SIG-M5 treated with dmso at 0.1 percent for 504 hours (cell line): ENCODE measurements at regions not wholly inside any gene's neighbourhood (a gene's known extent, or its start where the extent isn't known, plus 50 kb on each side); places are given as distances from the start of the nearest gene placed in this dataset.

Source experiments
- DNase-seq: peaks from one replicate; lab custom pipeline; 2025; ENCODE audit not compliant: unreplicated experiment; lab: John Stamatoyannopoulos, UW

- DNase-seq = no peak
Measured at GRCh38 chr5:169450464-169450863, 133.1 kb upstream of the SPDL1 start.

GRCh38 chr5:169448826-169449225 lies 134.7 kb upstream of the SPDL1 start:
- no peak for DNase-seq

DNA sequence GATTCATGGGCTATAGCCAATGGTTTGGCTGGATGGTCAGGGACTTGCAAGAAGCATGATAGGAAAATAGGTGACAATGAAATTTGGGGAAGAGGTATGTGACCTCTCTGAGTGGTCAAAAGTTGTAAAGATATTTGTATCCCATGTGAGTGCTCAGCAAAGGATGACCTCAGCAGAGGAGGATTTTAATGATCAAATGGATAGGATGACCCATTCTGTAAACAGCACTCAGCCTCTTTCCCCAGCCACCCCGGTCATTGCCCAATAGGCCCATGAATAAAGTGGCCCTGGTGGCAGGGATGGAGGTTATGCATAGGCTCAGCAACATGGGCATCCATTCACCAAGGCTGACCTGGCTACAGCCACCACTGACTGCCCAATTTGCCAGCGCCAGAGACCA lies 138.4 kb upstream of the SPDL1 start:
- DNase-seq = no peak

GRCh38 chr5:169442913-169443784 lies 140.4 kb upstream of the SPDL1 start:
- no peak for DNase-seq

DNA sequence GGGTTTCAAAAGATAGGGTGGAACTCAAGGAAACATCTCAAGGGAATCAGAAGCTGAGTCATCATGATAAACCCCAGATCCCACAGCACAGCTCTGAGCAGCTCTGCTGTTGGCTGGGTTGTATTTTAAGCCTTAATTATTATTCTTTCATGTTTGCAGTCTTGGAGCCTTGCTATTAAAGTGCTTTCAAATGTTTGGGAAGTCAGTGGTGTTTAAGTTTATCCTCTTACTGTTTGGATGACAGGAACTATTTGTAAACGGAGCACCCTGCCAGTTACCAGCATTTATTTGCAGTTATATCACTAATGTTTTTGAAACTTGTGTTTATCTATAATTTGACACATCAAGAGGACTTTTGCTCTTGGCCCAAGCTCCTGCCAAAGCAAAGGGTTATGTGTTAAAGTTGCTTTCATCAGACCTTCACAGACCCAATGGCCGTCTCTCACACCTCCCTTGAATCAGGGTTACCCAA lies 141.1 kb upstream of the SPDL1 start:
- DNase-seq = no peak

DNA sequence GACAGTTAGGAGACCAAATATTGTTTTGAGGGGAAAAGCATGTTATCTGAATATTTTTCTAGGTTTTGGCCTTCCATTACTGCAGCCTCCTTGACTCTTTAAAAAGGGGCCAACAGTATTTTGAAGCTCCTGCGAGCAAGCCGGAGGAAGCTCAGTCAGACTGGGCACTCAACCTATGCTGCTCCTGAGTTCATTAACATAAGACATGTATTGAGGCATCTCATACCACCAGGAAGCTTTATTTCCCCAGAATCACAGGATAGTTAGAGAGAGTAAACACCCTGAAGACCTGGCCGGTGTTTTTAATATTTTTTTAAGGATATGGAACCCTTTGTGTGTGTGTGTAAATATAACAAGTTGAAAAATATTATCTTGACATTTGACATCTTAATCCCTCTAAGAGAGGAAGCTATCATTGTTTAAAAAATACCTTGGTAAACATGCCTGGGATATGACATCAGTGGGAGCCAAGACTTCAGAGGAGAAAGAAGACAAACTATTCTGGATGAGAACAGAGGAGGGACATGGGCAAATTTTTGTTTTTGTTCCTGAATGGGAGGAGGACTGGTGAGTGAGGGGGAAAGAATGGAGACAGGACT lies 139.3 kb upstream of the SLIT3 start:
- no peak for DNase-seq

DNA sequence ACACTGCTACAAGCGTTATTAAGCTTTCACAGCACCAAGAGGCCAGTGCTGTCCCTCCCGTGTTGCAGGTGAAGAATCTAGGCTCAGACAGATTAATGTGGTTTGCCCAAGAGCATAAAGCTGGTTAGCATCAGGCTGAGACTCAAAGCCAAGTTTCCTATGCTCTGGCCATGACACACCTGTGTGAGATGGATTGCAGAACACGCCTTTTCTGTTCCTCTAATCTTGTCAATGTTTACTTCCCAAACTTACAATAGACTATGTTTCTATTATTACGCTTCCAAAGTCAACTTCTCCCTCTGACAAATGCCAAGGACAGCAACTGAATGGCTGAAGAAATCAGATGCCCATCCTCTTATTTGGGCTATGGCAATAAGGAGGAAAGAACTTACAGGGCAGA lies 138.4 kb upstream of the SLIT3 start:
- DNase-seq = no peak

DNA sequence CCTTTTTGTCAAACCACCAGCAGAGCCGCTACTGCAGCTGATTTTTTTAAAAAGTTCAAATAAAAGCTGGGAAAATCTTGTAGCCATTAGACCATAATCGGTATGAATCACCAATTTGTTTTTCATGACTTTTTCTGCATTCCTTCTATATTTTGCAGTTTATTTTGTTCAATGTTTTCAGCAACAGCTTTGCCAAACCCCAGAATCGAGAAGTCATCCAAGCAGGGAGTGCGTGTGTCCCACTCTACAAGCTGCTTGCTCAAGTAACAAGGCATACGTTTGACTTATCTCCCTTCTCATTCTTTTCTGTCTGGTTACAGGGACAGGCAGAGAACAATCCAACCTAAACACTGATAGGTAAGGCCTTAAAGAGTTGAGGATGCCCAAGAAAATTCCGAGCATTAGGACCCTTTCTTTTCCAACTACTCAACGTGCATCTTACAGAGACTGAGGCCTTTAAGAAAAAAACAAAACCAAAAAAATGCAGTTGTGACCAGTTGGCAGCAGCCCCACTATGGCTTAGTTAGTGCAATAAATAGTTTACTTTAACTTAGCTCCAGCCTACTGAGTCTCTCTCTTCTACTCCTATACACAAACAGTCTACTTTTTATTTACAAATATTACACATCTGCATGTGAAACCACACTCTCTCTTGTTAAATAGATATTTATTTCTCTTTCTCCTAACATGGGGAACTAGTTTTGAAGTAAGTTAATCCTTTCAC lies 134.7 kb upstream of the SLIT3 start:
- DNase-seq = no peak

DNA sequence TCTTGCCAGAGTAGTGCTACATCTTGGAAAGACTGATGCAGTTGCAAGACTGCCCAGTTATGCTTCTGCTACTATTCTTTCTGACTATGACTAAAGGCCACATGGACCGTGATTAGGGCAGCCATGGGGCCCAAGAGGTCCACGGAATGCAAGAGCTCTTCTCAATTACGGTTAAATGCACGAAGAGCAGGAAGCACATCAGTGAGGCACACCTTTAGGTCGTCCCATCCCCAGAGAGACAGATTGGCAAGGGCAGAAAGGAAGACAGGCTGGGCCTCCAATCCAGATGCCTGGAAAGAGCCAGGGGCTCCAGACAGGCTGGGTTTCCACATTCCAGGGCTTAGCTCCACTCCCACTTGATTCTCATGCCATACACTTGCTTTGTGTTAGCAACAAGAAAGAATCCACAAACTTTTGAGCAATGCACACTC lies 132.3 kb upstream of the SLIT3 start:
- DNase-seq = no peak

- no peak for DNase-seq
Measured at GRCh38 chr5:169431386-169431785, 130.4 kb upstream of the SLIT3 start.

GRCh38 chr5:169430671-169431070 lies 129.7 kb upstream of the SLIT3 start:
- DNase-seq = no peak

DNA sequence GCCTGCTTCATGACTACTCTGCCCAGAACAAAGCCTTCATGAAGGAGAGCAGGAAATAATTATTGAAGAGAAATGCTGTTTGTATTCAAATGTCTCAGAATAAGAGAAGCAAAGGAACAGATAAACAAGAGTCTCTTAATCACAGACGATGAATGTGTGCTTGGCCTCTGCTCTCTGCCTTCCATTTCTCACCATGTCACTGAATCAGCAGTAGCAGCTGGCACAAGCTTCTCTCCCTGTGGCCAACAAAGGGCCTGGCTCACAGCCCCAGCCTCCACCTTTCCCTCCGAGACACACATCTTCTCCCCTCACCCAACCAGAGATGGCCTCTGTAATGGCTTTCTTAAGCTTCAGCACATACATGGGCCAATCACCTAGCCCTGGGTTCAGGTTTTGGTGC lies 128.1 kb upstream of the SLIT3 start:
- no peak for DNase-seq

DNA sequence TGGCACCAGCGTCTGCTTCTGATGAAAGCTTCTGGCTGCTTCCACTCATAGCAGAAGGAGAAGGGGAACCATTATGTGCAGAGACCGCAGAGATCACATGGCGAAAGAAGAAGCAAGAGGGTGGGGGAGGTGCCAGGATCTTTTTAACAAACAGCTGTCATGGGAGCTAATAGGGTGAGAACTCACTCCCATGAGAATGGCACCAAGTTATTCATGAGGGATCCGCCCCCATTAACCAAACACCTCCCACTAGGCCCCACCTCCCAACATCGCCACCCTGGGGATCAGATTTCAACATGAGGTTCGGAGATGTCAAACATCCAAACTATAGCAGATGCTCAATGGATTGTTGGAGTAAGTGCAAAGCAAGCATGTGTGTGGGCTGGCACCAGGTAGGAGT lies 125.8 kb upstream of the SLIT3 start:
- no peak for DNase-seq

DNA sequence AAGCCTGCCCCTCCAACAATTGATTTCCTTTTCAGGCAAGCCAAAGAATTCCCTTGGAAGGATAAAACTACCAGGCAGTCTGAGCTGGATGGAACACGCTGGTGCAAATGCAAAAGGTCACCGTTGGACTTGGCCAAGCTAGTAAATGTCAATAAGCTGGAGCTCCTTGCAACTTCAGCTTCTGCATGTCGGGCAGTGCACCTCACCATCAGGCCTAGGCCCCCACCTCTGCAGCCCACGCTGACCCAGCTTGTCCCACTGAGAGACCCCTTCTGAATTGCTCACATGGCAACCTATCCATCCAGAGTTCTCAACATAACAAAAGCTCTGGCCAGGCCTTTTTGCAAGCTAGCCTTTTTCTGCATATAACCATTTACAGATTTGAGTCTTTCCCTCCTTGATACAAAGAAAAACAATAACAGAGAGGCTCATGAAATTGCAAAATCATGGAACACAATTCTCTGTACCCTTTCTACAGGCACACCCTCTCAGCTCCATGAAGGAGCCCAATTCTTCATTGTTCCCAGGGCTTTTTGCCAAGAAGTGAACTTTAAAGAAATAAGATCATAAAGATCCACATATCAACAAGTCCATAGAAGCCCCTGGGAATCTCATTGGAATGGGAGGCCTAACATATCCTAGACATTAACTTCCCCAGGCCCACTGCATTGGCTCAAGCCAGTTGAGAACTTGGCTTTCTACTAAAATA lies 123.9 kb upstream of the SLIT3 start:
- DNase-seq = no peak

DNA sequence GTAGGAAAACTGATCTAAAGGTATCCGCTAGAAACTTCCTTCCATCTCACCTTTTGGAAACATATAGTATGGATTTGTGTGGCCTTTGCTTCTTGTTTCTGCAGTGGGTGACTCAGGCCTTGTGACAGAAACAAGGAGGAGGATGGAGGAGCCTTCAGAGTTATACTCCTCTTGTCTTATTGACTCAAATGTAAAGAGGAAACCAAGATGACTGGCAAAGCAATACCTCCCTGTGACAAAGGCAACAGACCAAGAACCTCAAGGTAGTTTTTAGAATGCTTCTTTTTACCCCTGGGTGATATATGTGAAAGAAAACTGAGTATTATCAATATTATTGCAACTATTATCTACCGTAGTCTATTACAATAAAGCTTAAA lies 123.3 kb upstream of the SLIT3 start:
- no peak for DNase-seq

GRCh38 chr5:169423580-169424278 lies 122.8 kb upstream of the SLIT3 start:
- no peak for DNase-seq

- DNase-seq = no peak
Measured at GRCh38 chr5:169422087-169422486, 121.1 kb upstream of the SLIT3 start.

- DNase-seq = no peak
Measured at GRCh38 chr5:169421677-169422076, 120.7 kb upstream of the SLIT3 start.

DNA sequence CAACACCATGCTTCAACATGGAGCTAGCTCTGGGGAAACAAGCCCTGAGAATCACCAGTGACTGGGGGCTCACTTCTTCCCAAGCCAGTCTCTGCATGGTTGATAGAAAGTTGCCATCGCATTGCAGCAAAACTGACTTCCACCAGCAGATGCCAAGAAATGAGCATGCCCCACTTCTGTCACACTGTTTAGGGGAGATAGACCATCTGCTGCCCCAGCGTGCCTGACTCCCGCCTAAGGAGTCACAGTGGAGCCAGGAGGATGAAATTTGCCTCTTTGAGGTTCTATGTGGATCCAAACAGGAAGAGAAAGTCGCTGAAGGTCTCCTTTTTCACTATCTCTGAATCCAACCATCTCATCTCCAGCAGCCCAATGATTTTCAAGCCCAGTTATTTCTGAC lies 116.7 kb upstream of the SLIT3 start:
- DNase-seq = no peak

DNA sequence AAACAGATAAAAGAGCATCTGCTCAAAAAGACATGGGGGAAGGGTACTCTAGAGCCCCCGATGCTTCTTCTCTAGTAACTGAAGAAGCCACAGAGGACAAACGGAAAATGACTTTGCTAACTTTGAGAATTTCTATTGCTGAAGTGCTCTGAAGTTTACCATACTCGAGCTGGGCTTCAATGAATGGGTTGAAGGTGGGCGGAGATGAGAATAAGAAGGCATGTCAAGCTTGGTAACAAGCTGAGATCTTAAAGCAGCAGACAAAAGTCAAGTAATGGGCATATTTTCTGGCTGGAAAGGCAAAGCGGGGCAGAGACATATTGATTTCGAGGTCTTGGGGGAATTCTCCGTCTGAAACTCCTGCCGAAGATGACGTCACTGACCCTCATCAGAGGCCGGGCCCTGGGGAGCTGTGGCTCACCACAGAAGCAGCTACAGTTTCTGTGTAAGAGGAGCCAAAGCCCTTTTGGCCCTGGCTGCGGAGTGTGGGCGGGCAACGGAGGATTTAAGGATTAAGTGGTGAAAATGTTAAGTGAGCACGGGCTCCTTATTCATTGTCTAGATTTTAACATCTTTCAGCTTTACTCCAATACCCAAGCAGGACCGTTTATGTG lies 115.8 kb upstream of the SLIT3 start:
- no peak for DNase-seq
